IPS-18a (cell line): ENCODE measurements at regions not wholly inside any gene's neighbourhood (a gene's known extent, or its start where the extent isn't known, plus 50 kb on each side); places are given as distances from the start of the nearest gene placed in this dataset.

Experiments used
- H3K27ac ChIP-seq: one replicate; pipeline ENCODE4 v1.5.1; 2013; ENCODE audit warnings: low read length
- H3K27me3 ChIP-seq: one replicate; pipeline ENCODE4 v1.6.1; 2013; ENCODE audit warnings: mild to moderate bottlenecking, low read length; ENCODE audit not compliant: control insufficient read depth, insufficient read depth
- H3K36me3 ChIP-seq: one replicate; pipeline ENCODE4 v1.6.1; 2013; ENCODE audit warnings: low read depth, low read length; ENCODE audit not compliant: control insufficient read depth
- H3K4me1 ChIP-seq: one replicate; pipeline ENCODE4 v1.6.1; 2013; ENCODE audit warnings: low read depth, low read length; ENCODE audit not compliant: control insufficient read depth
- H3K4me3 ChIP-seq: one replicate; pipeline ENCODE4 v1.5.1; 2013; ENCODE audit warnings: low read length
- H3K9ac ChIP-seq: one replicate; pipeline ENCODE4 v1.6.1; 2013; ENCODE audit warnings: mild to moderate bottlenecking, low read length, moderate library complexity
- H3K9me3 ChIP-seq: one replicate; pipeline ENCODE4 v1.6.1; 2013; ENCODE audit warnings: low read depth, low read length; ENCODE audit not compliant: control insufficient read depth

DNA sequence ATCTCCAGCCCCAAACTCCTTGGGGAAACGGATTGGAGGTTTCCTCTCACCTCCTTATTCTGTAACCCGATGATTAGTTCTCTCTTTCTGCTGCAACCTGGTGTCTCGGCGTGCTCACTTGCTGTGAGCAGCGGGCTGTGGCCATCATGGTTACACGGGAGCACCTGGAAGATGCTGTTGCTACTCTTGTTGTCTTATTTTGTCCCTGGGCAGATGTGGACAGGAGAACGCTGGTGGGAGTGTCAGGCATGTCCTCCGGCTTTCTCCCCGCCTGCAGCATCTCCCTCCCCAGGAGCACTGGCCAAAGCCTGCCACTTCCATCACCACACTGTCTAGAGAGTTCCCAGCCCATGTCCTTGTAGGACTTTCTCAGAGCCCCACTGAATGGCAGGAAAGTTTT, 211.8 kb upstream of the ZNF536 start:
- H3K36me3 ChIP-seq: no peaks in the 10 kb centered on the region
- no peaks in the 10 kb centered on the region for H3K4me1 ChIP-seq
- no peaks in the 10 kb centered on the region for H3K27me3 ChIP-seq
- no peaks in the 10 kb centered on the region for H3K9me3 ChIP-seq
- H3K9ac ChIP-seq: no peak overlapping the region
- H3K27ac ChIP-seq: no peak overlapping the region
- no peak overlapping the region for H3K4me3 ChIP-seq

DNA sequence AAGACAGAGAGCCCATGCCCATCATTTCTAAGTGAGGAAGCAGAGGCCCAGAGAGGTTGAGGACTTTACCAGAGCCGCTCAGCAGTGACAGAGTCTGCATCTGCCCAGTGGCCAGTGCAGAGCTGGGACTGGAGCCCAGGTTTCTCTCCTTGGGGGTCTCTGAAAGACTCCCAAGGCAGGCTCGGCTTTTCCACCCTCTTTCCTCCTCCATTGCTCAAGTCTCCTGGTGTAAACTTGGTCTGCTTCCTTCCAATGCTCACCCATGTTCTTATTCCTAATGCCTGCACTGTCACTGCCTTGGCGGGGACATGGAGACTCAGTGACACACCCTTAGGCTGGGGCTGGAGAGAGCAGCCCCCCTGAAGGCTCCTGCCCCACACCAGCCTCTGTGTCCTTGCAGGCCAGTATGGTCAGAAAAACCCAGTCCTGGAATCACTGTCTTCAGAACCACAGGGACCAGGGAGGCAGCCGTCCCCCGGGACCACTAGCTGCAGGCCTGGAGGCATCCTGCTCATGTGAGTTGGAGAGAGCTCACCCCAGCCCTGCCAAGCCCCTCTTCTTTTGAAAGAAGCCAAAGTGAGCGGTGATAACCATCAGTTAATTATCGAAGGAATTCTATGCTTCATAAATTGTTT, 211.0 kb upstream of the ZNF536 start:
- H3K4me3 ChIP-seq: no peak overlapping the region
- no peaks in the 10 kb centered on the region for H3K27me3 ChIP-seq
- H3K4me1 ChIP-seq: no peaks in the 10 kb centered on the region
- no peaks in the 10 kb centered on the region for H3K9me3 ChIP-seq
- H3K36me3 ChIP-seq: no peaks in the 10 kb centered on the region
- H3K27ac ChIP-seq: no peak overlapping the region
- H3K9ac ChIP-seq: no peak overlapping the region

DNA sequence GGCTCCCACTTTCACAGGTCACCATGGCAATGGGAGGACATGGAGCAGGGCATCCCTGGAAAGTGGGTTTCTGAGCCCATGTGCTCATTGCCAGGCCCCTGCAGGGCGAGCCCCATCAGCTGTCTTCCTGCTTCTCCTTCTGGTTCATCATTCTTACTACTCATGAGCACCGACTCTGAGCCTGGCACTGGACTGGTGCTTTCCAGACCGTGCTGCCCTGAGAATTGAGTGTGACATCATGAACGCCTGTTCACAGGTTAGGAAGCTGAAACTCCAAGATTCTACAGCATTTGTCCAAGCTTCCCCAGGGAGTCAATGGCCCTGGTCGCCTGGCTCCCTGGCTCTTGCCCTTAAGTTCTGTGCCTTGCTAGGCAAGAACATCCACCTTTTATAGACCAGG, 210.4 kb upstream of the ZNF536 start:
- H3K27me3 ChIP-seq: no peaks in the 10 kb centered on the region
- no peaks in the 10 kb centered on the region for H3K36me3 ChIP-seq
- H3K4me3 ChIP-seq: no peak overlapping the region
- H3K9me3 ChIP-seq: no peaks in the 10 kb centered on the region
- no peaks in the 10 kb centered on the region for H3K4me1 ChIP-seq
- no peak overlapping the region for H3K27ac ChIP-seq
- H3K9ac ChIP-seq: no peak overlapping the region

DNA sequence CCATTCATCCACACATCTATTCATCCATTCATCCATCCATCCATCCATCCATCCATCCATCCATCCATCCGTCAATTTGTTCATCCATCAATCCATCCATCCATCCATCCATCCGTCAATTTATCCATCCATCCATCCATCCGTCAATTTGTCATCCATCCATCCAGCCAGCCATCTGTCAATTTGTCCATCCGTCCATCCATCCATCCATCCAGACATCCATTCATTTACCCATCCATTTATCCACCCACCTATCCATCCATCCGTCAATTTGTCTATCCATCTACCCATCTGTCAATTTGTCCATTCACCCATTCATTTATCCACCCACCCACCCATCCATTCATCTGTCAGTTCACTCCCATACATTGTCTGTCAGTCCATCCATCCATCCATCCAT, 209.5 kb upstream of the ZNF536 start:
- no peaks in the 10 kb centered on the region for H3K9me3 ChIP-seq
- no peak overlapping the region for H3K4me3 ChIP-seq
- no peaks in the 10 kb centered on the region for H3K27me3 ChIP-seq
- H3K36me3 ChIP-seq: no peaks in the 10 kb centered on the region
- no peak overlapping the region for H3K9ac ChIP-seq
- H3K27ac ChIP-seq: no peak overlapping the region
- no peaks in the 10 kb centered on the region for H3K4me1 ChIP-seq

DNA sequence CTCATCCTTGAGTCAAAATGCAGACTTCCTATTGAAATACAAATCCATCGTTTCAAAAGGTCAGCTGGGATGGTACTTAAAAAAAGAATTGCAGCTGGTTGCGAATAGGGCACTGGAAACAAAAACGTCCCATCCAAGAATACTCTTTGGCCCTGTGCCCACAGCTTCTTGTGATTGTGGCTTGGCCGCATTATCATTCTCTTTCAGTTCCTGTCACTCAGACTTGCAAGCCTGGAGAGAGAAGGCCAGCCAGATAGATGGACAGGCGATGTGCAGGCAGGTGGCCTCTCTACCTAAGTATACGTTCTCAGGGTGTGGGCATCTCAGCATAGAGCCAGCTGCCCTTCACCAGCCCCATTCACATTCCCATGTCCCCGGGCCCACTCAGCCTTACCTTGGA, 208.5 kb upstream of the ZNF536 start:
- H3K9me3 ChIP-seq: no peaks in the 10 kb centered on the region
- no peaks in the 10 kb centered on the region for H3K4me1 ChIP-seq
- H3K4me3 ChIP-seq: no peak overlapping the region
- no peak overlapping the region for H3K9ac ChIP-seq
- no peak overlapping the region for H3K27ac ChIP-seq
- no peaks in the 10 kb centered on the region for H3K27me3 ChIP-seq
- no peaks in the 10 kb centered on the region for H3K36me3 ChIP-seq

DNA sequence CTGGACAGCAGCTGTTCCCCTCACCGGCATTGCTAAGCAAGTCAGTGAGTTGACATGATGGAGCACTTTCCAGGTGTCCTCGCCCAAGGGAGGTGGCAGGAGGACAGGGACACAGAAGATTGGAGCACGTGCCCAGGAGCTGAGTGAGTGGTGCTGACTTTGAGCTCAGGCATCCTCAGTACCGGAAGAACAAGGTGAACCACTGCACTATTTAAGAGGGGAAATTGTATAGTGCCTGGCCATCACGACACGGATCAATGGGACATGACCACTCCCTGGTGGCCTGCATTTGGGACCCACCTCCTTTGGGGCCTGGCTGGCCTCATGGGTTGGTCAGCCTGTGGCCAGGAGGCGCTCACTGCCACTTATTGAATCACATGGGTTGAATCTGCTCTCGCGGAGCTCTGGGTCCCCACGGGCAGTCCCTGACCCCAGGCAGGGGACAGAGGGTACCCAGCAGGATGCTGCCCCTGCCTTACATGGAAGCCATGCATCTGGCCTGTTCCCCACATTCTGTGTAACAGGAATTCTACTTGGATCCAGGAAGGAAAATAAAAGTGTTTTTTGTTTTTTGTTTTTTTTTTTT, 206.9 kb upstream of the ZNF536 start:
- H3K9me3 ChIP-seq: no peaks in the 10 kb centered on the region

DNA sequence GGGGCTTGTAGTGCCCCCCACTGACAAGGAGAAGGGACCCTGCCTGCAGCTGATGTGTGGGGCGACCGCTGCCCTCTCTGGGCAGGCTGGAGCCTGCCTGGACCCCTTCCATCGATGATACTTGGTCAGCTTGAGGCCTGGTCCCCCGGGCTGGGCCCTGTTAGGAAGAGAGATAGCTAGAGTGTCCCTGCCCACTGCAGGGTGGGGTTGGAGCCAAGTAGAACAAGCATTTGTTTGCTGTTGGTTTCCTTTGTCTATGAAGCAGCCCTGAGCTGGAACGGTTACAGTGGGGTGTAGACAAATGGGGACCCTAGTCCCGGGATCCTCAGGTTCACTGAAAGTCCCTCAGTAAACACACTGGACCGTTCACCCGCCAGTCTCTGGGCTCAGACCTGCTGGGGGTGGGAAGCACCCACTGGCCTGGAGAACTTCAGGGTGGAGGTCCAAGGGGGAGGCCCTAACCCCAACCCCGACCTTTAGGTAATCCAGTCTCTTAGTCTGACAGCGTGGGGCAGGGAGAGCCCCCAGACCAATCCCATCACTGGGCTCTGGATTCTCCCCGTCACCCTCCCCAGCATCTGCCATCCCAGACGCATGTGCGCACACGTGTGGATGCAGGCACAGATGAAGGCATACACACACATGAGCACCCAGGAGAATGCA, 204.8 kb upstream of the ZNF536 start:
- no peaks in the 10 kb centered on the region for H3K4me1 ChIP-seq
- no peaks in the 10 kb centered on the region for H3K36me3 ChIP-seq
- no peaks in the 10 kb centered on the region for H3K9me3 ChIP-seq
- no peak overlapping the region for H3K4me3 ChIP-seq
- H3K27ac ChIP-seq: no peak overlapping the region
- H3K9ac ChIP-seq: no peak overlapping the region
- H3K27me3 ChIP-seq: no peaks in the 10 kb centered on the region

More for the DNA sequence above, 206.9 kb upstream of the ZNF536 start:
- no peaks in the 10 kb centered on the region for H3K36me3 ChIP-seq
- no peak overlapping the region for H3K4me3 ChIP-seq
- no peaks in the 10 kb centered on the region for H3K4me1 ChIP-seq
- no peak overlapping the region for H3K9ac ChIP-seq
- no peaks in the 10 kb centered on the region for H3K27me3 ChIP-seq
- no peak overlapping the region for H3K27ac ChIP-seq

DNA sequence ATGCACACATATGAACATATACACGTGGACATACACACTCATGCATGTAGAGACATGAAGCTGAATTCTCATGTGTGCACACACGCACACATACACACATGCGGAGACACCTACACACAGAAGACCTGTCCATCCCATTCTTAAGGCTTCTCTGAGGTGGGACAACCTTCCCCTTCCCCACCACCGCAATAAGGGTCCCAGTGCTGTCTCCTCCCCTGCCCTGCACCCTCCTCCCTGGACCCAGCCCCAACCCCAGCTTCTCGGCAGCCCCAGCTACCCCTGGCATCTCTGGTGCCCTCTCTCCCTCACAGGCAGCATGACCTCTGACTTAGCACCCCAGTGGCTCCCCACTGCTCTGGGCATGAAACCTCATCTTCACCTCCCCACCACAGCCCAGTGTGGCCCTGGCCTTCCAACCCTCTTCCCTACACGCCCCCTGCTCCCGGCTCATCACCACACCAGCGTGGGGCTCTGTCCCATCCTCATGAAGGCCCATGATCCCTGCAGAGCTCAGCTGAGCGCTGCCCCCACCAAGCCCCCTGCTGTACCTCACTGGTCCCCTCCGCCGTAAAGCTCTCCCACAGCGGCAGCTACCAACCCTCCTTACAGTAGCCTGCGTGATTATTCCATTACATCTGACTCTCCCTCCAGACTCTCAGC, 204.1 kb upstream of the ZNF536 start:
- Histone ChIP-seq H3K9ac (no peak overlapping the region), H3K4me1 (no peaks in the 10 kb centered on the region), H3K27me3 (no peaks in the 10 kb centered on the region), H3K27ac (no peak overlapping the region), H3K36me3 (no peaks in the 10 kb centered on the region), H3K4me3 (no peak overlapping the region), H3K9me3 (no peaks in the 10 kb centered on the region)

DNA sequence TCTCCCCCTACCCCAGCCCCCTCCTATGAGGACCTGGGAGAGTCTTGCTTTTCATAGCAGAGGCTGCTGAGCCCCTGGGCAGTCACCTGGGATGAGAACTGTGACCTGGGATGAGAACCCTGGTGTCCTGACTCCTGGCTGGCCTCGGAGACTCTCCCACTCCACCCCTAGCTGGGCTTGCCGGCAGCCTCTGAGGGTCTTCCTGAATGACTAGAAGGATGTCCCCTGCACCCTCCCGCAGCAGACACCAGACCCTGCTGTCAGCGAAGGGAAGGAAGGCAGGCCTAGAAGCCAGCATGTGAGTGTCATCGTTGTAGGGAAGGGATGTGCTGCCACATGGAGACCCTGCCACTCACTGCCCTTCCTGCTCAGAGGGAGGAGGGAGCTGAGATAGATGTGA, 203.4 kb upstream of the ZNF536 start:
- H3K9ac ChIP-seq: no peak overlapping the region
- H3K4me1 ChIP-seq: no peaks in the 10 kb centered on the region
- no peak overlapping the region for H3K27ac ChIP-seq
- H3K9me3 ChIP-seq: no peaks in the 10 kb centered on the region
- H3K36me3 ChIP-seq: no peaks in the 10 kb centered on the region
- H3K4me3 ChIP-seq: no peak overlapping the region
- no peaks in the 10 kb centered on the region for H3K27me3 ChIP-seq

DNA sequence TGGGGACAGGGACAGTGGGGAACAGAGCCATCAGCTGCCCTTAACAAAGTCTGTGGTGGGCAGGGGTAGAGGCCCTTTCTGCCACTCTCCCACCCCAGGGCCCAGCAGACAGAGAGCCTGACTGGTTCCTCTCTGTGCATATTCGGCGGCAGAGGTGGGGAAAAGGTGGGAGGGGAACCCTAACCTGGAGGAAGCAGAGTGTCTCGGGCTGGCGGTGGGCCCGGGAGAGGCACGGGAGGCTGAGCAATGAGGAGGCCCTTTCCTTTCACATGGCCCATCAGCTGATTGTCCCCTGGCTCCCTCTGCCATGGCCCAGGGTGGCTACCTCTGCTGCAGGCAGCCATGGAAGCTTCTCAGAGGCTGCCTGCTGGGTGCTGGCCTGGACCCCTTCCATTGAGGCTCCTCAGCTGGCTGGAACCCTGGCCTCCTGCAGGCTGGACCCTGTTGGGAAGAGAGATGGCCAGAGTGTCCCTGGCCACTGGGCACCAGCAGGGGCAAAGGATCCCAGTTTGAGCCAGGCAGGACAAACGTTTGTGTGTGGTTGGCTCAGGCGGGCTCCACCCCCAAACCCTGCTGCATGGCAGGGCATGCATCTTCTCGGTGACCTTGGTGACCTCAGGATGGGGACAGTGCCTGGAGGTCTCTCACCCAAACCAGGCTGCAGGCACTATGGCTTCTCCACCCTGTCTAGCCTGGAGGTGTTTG, 202.8 kb upstream of the ZNF536 start:
- Histone ChIP-seq H3K4me1 (no peaks in the 10 kb centered on the region), H3K9me3 (no peaks in the 10 kb centered on the region), H3K9ac (no peak overlapping the region), H3K36me3 (no peaks in the 10 kb centered on the region), H3K4me3 (no peak overlapping the region), H3K27ac (no peak overlapping the region), H3K27me3 (no peaks in the 10 kb centered on the region)

DNA sequence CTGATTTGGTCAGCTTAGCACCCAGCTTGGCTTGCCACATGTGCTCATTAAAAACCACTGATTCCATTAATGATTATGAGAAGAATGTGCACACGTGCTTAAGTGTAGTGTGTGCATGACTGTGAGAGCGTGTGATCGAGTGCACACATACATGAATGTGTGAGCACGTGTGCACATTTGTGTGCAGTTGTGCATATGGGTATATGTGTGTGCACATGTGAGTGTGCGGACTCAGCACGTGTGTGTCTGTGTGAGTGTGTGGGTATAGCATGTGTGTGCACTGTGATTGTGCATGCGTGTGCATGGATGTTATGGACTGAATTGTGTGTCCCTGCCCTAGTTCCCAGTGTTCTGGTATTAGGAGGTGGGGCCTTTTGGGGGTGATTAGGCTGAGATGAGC, 202.1 kb upstream of the ZNF536 start:
- H3K27me3 ChIP-seq: no peaks in the 10 kb centered on the region
- no peaks in the 10 kb centered on the region for H3K36me3 ChIP-seq
- H3K9me3 ChIP-seq: no peaks in the 10 kb centered on the region
- no peak overlapping the region for H3K9ac ChIP-seq
- no peak overlapping the region for H3K27ac ChIP-seq
- H3K4me1 ChIP-seq: no peaks in the 10 kb centered on the region
- H3K4me3 ChIP-seq: no peak overlapping the region
